CD4-positive, alpha-beta T cell (primary cell): ENCODE measurements at regions not wholly inside any gene's neighbourhood (a gene's known extent, or its start where the extent isn't known, plus 50 kb on each side); places are given as distances from the start of the nearest gene placed in this dataset.

Experiments used
- ATAC-seq: fragments of 200-7000 bp; cut with Tn5 transposase; one replicate; pipeline ENCODE4 v1.10.0; 2022; ENCODE audit warnings: mild to moderate bottlenecking; ENCODE audit not compliant: poor library complexity
- CTCF ChIA-PET: fragments of 350-600 bp; sonication (Branson Sonifier 250); formaldehyde crosslinking; loops from one replicate; lab custom pipeline; 2021; ENCODE audit warnings: antibody characterized with exemption, inconsistent platforms; lab: Charles Lee
- POLR2A ChIA-PET: fragments of 350-600 bp; sonication (Branson Sonifier 250); formaldehyde crosslinking; loops from one replicate; lab custom pipeline; 2021; ENCODE audit warnings: antibody characterized with exemption, inconsistent platforms; lab: Charles Lee
- DNase-seq, 14 experiments: peaks; one replicate each; pipeline ENCODE4 v3.0.0-alpha.2; 2013 to 2020; ENCODE audit warnings: mixed read lengths in 2 of 14
- H3K27ac ChIP-seq, 2 donors: one replicate each; pipeline versions ENCODE4 v1.5.1 to v1.7.0; 2013; ENCODE audit warnings: low read length in 2 of 2, low read depth in 1 of 2, mild to moderate bottlenecking in 1 of 2
- H3K27me3 ChIP-seq, 2 experiments: 1 replicate in 1 of 2; 2 replicates in 1 of 2; pipeline versions ENCODE4 v1.6.1 to v1.7.0; 2013; ENCODE audit warnings: low read length in 2 of 2, control low read depth in 1 of 2, mild to moderate bottlenecking in 1 of 2, moderate library complexity in 1 of 2; ENCODE audit not compliant: insufficient read depth in 2 of 2, control insufficient read depth in 1 of 2
- H3K36me3 ChIP-seq: one replicate; pipeline ENCODE4 v1.6.1; 2013; ENCODE audit warnings: low read length, control low read depth; ENCODE audit not compliant: insufficient read depth
- H3K4me1 ChIP-seq: one replicate; pipeline ENCODE4 v1.6.1; 2013; ENCODE audit warnings: low read length, control low read depth; ENCODE audit not compliant: insufficient read depth
- H3K4me3 ChIP-seq: one replicate; pipeline ENCODE4 v1.5.1; 2013; ENCODE audit warnings: mild to moderate bottlenecking, low read length, moderate library complexity
- H3K9me3 ChIP-seq, 2 experiments: 1 replicate in 1 of 2; 2 replicates in 1 of 2; pipeline versions ENCODE4 v1.6.1 to v1.7.0; 2013; ENCODE audit warnings: low read length in 2 of 2, mild to moderate bottlenecking in 2 of 2, control low read depth in 1 of 2, moderate library complexity in 1 of 2; ENCODE audit not compliant: control insufficient read depth in 1 of 2, insufficient read depth in 1 of 2
- H3K27ac Mint-ChIP-seq: one replicate; pipeline ENCODE4 v1.8.0; 2020; ENCODE audit warnings: mixed read lengths
- H3K27me3 Mint-ChIP-seq: one replicate; pipeline ENCODE4 v1.8.0; 2021; ENCODE audit warnings: mixed read lengths
- H3K36me3 Mint-ChIP-seq: one replicate; pipeline ENCODE4 v1.8.0; 2021; ENCODE audit warnings: low read depth, mixed read lengths
- H3K4me1 Mint-ChIP-seq: one replicate; pipeline ENCODE4 v1.8.0; 2021; ENCODE audit warnings: low read depth, mixed read lengths
- H3K4me3 Mint-ChIP-seq: one replicate; pipeline ENCODE4 v1.8.0; 2020; ENCODE audit warnings: mild to moderate bottlenecking, mixed read lengths
- H3K9me3 Mint-ChIP-seq: one replicate; pipeline ENCODE4 v1.8.0; 2020; ENCODE audit warnings: mixed read lengths
- CTCF ChIP-seq: fragments of 200-600 bp; IDR thresholded peaks from one replicate; pipeline ENCODE4 v1.8.0; 2022; ENCODE audit warnings: antibody characterized with exemption, mild to moderate bottlenecking
- intact Hi-C, 2 experiments: fragments of 100-400 bp; cut with DNase I in 1 of 2; cut with micrococcal nuclease in 1 of 2; formaldehyde crosslinking; loops; one replicate each; pipeline versions ENCODE4 v1.15.1 to v1.9.0; 2023 to 2025; cut with DNase I, micrococcal nuclease

GRCh38 chr4:159483110-159483781, 380.4 kb downstream of the RAPGEF2 start:
- Mint-ChIP-seq H3K36me3 (no peaks in the 10 kb centered on the region), H3K4me1 (no peaks in the 10 kb centered on the region), H3K27ac (no peak overlapping the region), H3K4me3 (no peak overlapping the region), H3K9me3 (no peaks in the 10 kb centered on the region), H3K27me3 (peaks cover 35% of the 10 kb centered on the region)
- no peak for TF ChIP-seq CTCF
- DNase-seq (no peak), ATAC-seq (no peak)
- Histone ChIP-seq H3K4me3 (no peak overlapping the region), H3K27ac (no peak overlapping the region), H3K4me1 (no peaks in the 10 kb centered on the region), H3K27me3 (peaks cover 0 to 12% of the 10 kb centered on the region in 2 experiments), H3K36me3 (no peaks in the 10 kb centered on the region), H3K9me3 (no peaks in the 10 kb centered on the region)
- intact Hi-C loops, result no loop called here
- POLR2A ChIA-PET, result interaction anchor here (0.6 kb wide), 1 partner anchor 691 kb away, joined by 3 read pairs; no protein-coding TSS in a partner anchor
- CTCF ChIA-PET, result no interaction called here

- Mint-ChIP-seq H3K27ac (no peak overlapping the region), H3K9me3 (no peaks in the 10 kb centered on the region), H3K27me3 (peaks cover 35% of the 10 kb centered on the region), H3K4me3 (no peak overlapping the region), H3K36me3 (no peaks in the 10 kb centered on the region), H3K4me1 (no peaks in the 10 kb centered on the region)
- peaks cover 0 to 12% of the 10 kb centered on the region in 2 experiments for H3K27me3 ChIP-seq
- H3K4me1 ChIP-seq, result no peaks in the 10 kb centered on the region
- intact Hi-C loops, result no loop called here
- CTCF ChIA-PET, result no interaction called here
- H3K27ac ChIP-seq, result no peak overlapping the region
- POLR2A ChIA-PET, result interaction anchor here (0.6 kb wide), 1 partner anchor 692 kb away, joined by 3 read pairs; no protein-coding TSS in a partner anchor
- H3K36me3 ChIP-seq, result no peaks in the 10 kb centered on the region
- ATAC-seq (no peak), DNase-seq (no peak)
- no peaks in the 10 kb centered on the region for H3K9me3 ChIP-seq
- no peak for TF ChIP-seq CTCF
- H3K4me3 ChIP-seq, result no peak overlapping the region
Observed at GRCh38 chr4:159483782-159484741, 381.2 kb downstream of the RAPGEF2 start.

- Mint-ChIP-seq H3K27ac (no peak overlapping the region), H3K9me3 (no peaks in the 10 kb centered on the region), H3K4me3 (no peak overlapping the region), H3K4me1 (no peaks in the 10 kb centered on the region), H3K36me3 (no peaks in the 10 kb centered on the region), H3K27me3 (peaks cover 35% of the 10 kb centered on the region)
- no peak overlapping the region for H3K4me3 ChIP-seq
- no peak overlapping the region for H3K27ac ChIP-seq
- H3K36me3 ChIP-seq, result no peaks in the 10 kb centered on the region
- no peaks in the 10 kb centered on the region for H3K4me1 ChIP-seq
- H3K27me3 ChIP-seq, result peaks cover 0 to 12% of the 10 kb centered on the region in 2 experiments
- TF ChIP-seq CTCF, result no peak
- H3K9me3 ChIP-seq, result no peaks in the 10 kb centered on the region
- intact Hi-C loops, result no loop called here
- ChIA-PET CTCF (no interaction called here), POLR2A (no interaction called here)
- ATAC-seq (no peak), DNase-seq (no peak)
Observed at GRCh38 chr4:159484864-159485263, 382.0 kb downstream of the RAPGEF2 start.
